ENCODE measurements at regions not wholly inside any gene's neighbourhood (a gene's known extent, or its start where the extent isn't known, plus 50 kb on each side); places are given as distances from the start of the nearest gene placed in this dataset.

DNA sequence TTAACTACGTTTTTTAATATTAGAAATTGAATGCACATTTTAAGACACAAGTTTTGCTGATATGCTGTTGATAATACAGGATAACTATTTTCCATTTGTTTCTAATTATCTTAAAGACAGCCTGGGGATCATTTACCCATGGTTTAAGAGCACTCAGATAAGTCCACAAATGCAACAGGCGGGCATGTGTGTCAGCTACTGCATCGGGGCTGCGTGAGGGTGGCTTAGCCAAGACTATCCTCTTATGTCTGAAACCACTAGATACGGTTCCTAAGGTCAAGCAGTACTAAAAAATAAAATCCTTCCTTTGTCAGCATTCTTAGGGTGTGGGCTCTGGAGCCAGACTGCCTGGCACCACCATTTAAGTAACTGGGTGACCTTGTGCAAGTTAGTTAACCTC is 254.8 kb downstream of the SATB2 start:
- no peak for TF ChIP-seq ZNF274 (IDR thresholded peaks at IDR 0.05; ENCODE audit: low read depth, low read length)
- TF ChIP-seq YY1 (IDR thresholded peaks at IDR 0.05; ENCODE audit: insufficient read depth, insufficient read length) = no peak
